ENCODE measurements at regions not wholly inside any gene's neighbourhood (a gene's known extent, or its start where the extent isn't known, plus 50 kb on each side); places are given as distances from the start of the nearest gene placed in this dataset.

DNA sequence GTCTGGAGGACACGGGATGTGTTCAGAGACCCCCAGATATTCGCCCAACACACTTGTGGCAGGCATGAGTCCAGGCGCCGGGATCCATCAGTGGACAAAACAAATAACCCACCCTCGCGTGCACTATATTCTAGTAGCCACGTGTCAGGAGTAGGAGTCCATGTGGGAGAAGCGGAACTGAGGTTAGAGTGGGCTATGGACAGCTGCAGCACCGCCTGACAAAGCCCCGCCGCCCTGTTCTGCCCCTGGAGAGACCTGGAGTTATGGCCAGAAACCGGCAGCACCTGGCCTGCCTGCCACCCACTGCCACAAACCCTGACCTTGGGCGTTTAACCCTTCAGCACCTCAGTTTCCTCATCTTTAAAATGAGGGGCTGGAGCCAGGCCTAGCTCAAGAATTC is 181.0 kb upstream of the RNF32 start:
- in situ Hi-C loops (cut with HindIII; ENCODE audit: low pct_ligation_motif_present, low sequenced_read_pairs), result no loop called here
- DNase-seq, result no peak
- Histone ChIP-seq H3K27me3 (replicated peaks) (no peaks in the 10 kb centered on the region), H3K27ac (no peak overlapping the region), H3K4me3 (ENCODE audit: low read depth, low read length) (no peak overlapping the region), H3K36me3 (replicated peaks) (no peaks in the 10 kb centered on the region)
- TF ChIP-seq, protein P1, sequence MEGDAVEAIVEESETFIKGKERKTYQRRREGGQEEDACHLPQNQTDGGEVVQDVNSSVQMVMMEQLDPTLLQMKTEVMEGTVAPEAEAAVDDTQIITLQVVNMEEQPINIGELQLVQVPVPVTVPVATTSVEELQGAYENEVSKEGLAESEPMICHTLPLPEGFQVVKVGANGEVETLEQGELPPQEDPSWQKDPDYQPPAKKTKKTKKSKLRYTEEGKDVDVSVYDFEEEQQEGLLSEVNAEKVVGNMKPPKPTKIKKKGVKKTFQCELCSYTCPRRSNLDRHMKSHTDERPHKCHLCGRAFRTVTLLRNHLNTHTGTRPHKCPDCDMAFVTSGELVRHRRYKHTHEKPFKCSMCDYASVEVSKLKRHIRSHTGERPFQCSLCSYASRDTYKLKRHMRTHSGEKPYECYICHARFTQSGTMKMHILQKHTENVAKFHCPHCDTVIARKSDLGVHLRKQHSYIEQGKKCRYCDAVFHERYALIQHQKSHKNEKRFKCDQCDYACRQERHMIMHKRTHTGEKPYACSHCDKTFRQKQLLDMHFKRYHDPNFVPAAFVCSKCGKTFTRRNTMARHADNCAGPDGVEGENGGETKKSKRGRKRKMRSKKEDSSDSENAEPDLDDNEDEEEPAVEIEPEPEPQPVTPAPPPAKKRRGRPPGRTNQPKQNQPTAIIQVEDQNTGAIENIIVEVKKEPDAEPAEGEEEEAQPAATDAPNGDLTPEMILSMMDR (IDR thresholded peaks at IDR 0.05; ENCODE audit: low read depth, low read length, missing control alignments), result no peak

DNA sequence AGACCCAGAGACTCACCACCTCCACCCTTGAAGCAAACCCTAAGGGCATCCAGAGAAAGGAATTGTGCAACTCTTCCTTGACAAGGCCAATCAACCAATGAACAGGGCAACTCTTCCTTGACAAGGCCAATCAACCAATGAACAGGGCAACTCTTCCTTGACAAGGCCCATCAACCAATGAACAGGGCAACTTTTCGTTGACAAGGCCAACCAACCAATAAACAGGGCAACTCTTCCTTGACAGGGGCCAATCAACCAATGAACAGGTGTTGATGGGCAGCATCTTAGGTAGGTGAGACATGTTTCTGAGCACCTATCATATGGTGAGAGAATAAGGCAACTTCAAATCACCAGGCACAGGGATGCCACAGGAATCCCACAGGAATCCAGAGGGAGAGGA is 181.5 kb upstream of the RNF32 start:
- Histone ChIP-seq H3K27me3 (replicated peaks) (no peaks in the 10 kb centered on the region), H3K36me3 (replicated peaks) (no peaks in the 10 kb centered on the region), H3K4me3 (ENCODE audit: low read depth, low read length) (no peak overlapping the region), H3K27ac (no peak overlapping the region)
- no peak for DNase-seq
- TF ChIP-seq, protein P1 (IDR thresholded peaks at IDR 0.05; ENCODE audit: low read depth, low read length, missing control alignments), result no peak
- in situ Hi-C loops (cut with HindIII; ENCODE audit: low pct_ligation_motif_present, low sequenced_read_pairs), result no loop called here

GRCh38 chr7:156458011-156458410 is 182.6 kb upstream of the RNF32 start:
- TF ChIP-seq, protein P1 (IDR thresholded peaks at IDR 0.05; ENCODE audit: low read depth, low read length, missing control alignments), result no peak
- Histone ChIP-seq H3K36me3 (replicated peaks) (no peaks in the 10 kb centered on the region), H3K27ac (no peak overlapping the region), H3K4me3 (ENCODE audit: low read depth, low read length) (no peak overlapping the region), H3K27me3 (replicated peaks) (no peaks in the 10 kb centered on the region)
- in situ Hi-C loops (cut with HindIII; ENCODE audit: low pct_ligation_motif_present, low sequenced_read_pairs), result no loop called here
- no peak for DNase-seq

DNA sequence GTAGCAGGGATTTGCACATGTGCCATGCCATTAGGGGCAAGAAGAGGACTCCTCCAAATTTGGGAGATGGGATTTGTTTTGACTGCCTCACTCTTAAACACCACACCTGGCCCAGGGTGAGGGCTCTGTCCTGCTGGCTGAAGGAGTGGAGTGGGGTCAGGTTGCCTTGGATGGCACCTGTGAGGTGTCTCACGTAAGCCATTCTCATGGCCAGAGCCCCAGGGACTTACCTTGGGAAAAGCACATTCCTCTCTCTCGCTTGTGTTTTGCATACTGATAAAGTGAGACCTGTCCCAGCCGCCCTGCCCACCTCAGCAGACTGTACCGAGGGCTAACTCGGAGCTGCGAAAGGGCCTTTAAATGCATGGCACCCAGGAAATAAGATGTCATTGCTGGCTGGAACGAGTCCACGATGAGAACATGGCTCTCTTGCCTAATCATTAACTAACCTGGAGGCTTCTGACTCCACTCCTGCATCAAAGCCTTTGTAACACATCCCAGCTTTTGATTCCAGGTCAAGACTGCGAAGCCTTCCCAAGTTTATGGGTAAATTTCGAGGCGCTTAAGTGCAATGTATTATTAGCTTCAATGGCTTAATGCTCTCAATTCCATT is 184.0 kb upstream of the RNF32 start:
- TF ChIP-seq, protein P1 (IDR thresholded peaks at IDR 0.05; ENCODE audit: low read depth, low read length, missing control alignments), result no peak
- DNase-seq, result no peak
- no peaks in the 10 kb centered on the region for H3K27me3 ChIP-seq (replicated peaks)
- in situ Hi-C loops (cut with HindIII; ENCODE audit: low pct_ligation_motif_present, low sequenced_read_pairs), result no loop called here
- H3K27ac ChIP-seq, result no peak overlapping the region
- no peak overlapping the region for H3K4me3 ChIP-seq (ENCODE audit: low read depth, low read length)
- no peaks in the 10 kb centered on the region for H3K36me3 ChIP-seq (replicated peaks)

GRCh38 chr7:156456032-156456431 is 184.5 kb upstream of the RNF32 start:
- H3K4me3 ChIP-seq (ENCODE audit: low read depth, low read length), result no peak overlapping the region
- TF ChIP-seq, protein P1 (IDR thresholded peaks at IDR 0.05; ENCODE audit: low read depth, low read length, missing control alignments), result no peak
- in situ Hi-C loops (cut with HindIII; ENCODE audit: low pct_ligation_motif_present, low sequenced_read_pairs), result no loop called here

GRCh38 chr7:156450473-156450872 is 190.1 kb upstream of the RNF32 start:
- in situ Hi-C loops (cut with HindIII; ENCODE audit: low pct_ligation_motif_present, low sequenced_read_pairs), result no loop called here

More at GRCh38 chr7:156456032-156456431, 184.5 kb upstream of the RNF32 start:
- no peak overlapping the region for H3K27ac ChIP-seq
- H3K27me3 ChIP-seq (replicated peaks), result no peaks in the 10 kb centered on the region
- H3K36me3 ChIP-seq (replicated peaks), result no peaks in the 10 kb centered on the region
- no peak for DNase-seq

More at GRCh38 chr7:156450473-156450872, 190.1 kb upstream of the RNF32 start:
- TF ChIP-seq, protein P1 (IDR thresholded peaks at IDR 0.05; ENCODE audit: low read depth, low read length, missing control alignments), result no peak
- Histone ChIP-seq H3K27me3 (replicated peaks) (no peaks in the 10 kb centered on the region), H3K4me3 (ENCODE audit: low read depth, low read length) (no peak overlapping the region), H3K27ac (no peak overlapping the region), H3K36me3 (replicated peaks) (no peaks in the 10 kb centered on the region)
- no peak for DNase-seq

Measured in brain microvascular endothelial cell (primary cell).